Panc1 (cell line): ENCODE measurements at regions not wholly inside any gene's neighbourhood (a gene's known extent, or its start where the extent isn't known, plus 50 kb on each side); places are given as distances from the start of the nearest gene placed in this dataset.

ENCODE experiments used
- ATAC-seq: fragments of 200-7000 bp; cut with Tn5 transposase; 2 replicates; pipeline ENCODE4 v1.9.1; 2020; ENCODE audit warnings: mild to moderate bottlenecking, moderate library complexity
- BruUV-seq: library from RNA; stranded (reverse); fragments of 400-500 nt; replicated peaks from 2 replicates; lab custom pipeline; 2021; lab: Mats Ljungman, UMichigan
- CTCF ChIA-PET: fragments of 300-600 bp; sonication (Branson Sonifier 250); formaldehyde crosslinking; loops from one replicate; lab custom pipeline; 2022; ENCODE audit warnings: antibody characterized with exemption; lab: Charles Lee
- POLR2A ChIA-PET: fragments of 300-600 bp; sonication (Branson Sonifier 250); formaldehyde crosslinking; loops from one replicate; lab custom pipeline; 2022; ENCODE audit warnings: antibody characterized with exemption; lab: Charles Lee
- DNase-seq: peaks from one replicate; pipeline ENCODE4 v3.0.0-alpha.2; 2010; ENCODE audit warnings: low read depth, low spot score
- H3K27ac ChIP-seq: 2 replicates; pipeline ENCODE4 v1.5.1; 2011; ENCODE audit warnings: mild to moderate bottlenecking, low read length, inconsistent platforms
- H3K27me3 ChIP-seq: fragments of 200-500 bp; sonication (Bioruptor generic); 2 replicates; pipeline ENCODE4 v1.6.0; 2014; ENCODE audit warnings: low read length, inconsistent platforms; ENCODE audit not compliant: control insufficient read depth, insufficient read depth
- H3K36me3 ChIP-seq: fragments of 200-500 bp; sonication (Bioruptor generic); 2 replicates; pipeline ENCODE4 v1.5.1; 2014; ENCODE audit warnings: inconsistent platforms, mild to moderate bottlenecking, low read length, moderate library complexity; ENCODE audit not compliant: control insufficient read depth, insufficient read depth
- H3K4me1 ChIP-seq: 2 replicates; pipeline ENCODE4 v1.5.1; 2011; ENCODE audit warnings: inconsistent platforms, mild to moderate bottlenecking, low read length, moderate library complexity; ENCODE audit not compliant: control insufficient read depth, insufficient read depth
- H3K4me3 ChIP-seq, 2 experiments: 2 replicates each; pipeline ENCODE4 v1.5.1; 2011 to 2012; ENCODE audit warnings: low read depth in 2 of 2, low read length in 2 of 2, mild to moderate bottlenecking in 2 of 2, inconsistent platforms in 1 of 2, moderate library complexity in 1 of 2
- H3K9me3 ChIP-seq: fragments of 200-500 bp; sonication (Bioruptor generic); 2 replicates; pipeline ENCODE4 v1.5.1; 2014; ENCODE audit warnings: low read depth, mild to moderate bottlenecking, inconsistent platforms, low read length, moderate library complexity; ENCODE audit not compliant: control insufficient read depth, insufficient read depth
- POLR2AphosphoS5 ChIP-seq: IDR thresholded peaks from 2 replicates; pipeline ENCODE4 v1.6.1; 2012; ENCODE audit warnings: mild to moderate bottlenecking, low read depth, low read length, moderate library complexity
- SIN3A ChIP-seq: IDR thresholded peaks from 2 replicates; pipeline ENCODE4 v1.6.1; 2012; ENCODE audit warnings: low read depth, mild to moderate bottlenecking, low read length, moderate library complexity, borderline replicate concordance; ENCODE audit not compliant: insufficient read depth
- TCF7L2 ChIP-seq: IDR thresholded peaks from 2 replicates; pipeline ENCODE4 v1.6.1; 2011; ENCODE audit warnings: mild to moderate bottlenecking, low read depth, low read length, inconsistent platforms
- in situ Hi-C: cut with HindIII; loops from 2 replicates; pipeline ENCODE4 v1.10.0; 2016; ENCODE audit warnings: low sequenced_read_pairs, low pct_unique_long_range_greater_than_20kb
- intact Hi-C: fragments of 100-400 bp; cut with micrococcal nuclease; formaldehyde crosslinking; loops from one replicate; pipeline ENCODE4 v1.10.0; 2022; ENCODE audit not compliant: unreplicated experiment
- TF ChIP-seq, protein P1 (sequence below), 2 experiments: IDR thresholded peaks; 2 replicates each; pipeline ENCODE4 v1.6.1; 2011 to 2012; ENCODE audit warnings: low read depth in 2 of 2, control low read depth in 1 of 2, low read length in 1 of 2, mild to moderate bottlenecking in 1 of 2, moderate library complexity in 1 of 2; ENCODE audit not compliant: insufficient read depth in 1 of 2
- TF ChIP-seq, protein P2 (sequence below): fragments of 450-650 bp; IDR thresholded peaks from 2 replicates; pipeline ENCODE4 v1.5.1; 2017; ENCODE audit warnings: mild to moderate bottlenecking

DNA sequence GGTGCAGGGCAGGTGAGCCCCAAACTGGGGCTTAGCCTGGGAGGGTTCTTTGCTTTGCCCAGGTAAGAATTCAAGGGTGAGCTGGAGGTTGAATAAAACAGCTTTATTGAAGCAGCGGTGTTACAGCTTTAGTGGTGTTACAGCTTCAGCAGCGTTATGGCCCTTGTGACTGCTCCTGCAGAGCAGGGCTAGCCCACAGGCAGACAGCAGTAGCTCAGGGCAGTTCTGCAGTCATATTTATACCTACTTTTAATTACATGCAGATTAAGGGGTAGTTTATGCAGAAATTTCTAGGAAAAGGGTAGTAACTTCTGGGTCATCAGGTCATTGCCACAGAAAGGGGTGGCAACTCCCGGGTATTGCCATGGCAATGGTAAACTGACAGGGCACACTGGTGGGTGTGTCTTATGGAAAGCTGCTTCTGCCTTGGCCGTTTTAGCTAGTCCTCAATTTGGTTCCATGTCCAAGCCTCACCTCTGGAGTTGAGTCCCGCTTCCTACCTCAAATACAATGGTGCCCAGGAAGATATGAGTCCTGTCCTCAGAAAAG, 78.2 kb downstream of the THNSL2 start:
- H3K4me3 ChIP-seq, result no peak overlapping the region
- ChIA-PET POLR2A (no interaction called here), CTCF (no interaction called here)
- H3K4me1 ChIP-seq, result no peaks in the 10 kb centered on the region
- in situ Hi-C loops (no loop called here), intact Hi-C loops (no loop called here)
- no peak for ATAC-seq
- no peak overlapping the region for H3K27ac ChIP-seq
- TF ChIP-seq, protein P1, sequence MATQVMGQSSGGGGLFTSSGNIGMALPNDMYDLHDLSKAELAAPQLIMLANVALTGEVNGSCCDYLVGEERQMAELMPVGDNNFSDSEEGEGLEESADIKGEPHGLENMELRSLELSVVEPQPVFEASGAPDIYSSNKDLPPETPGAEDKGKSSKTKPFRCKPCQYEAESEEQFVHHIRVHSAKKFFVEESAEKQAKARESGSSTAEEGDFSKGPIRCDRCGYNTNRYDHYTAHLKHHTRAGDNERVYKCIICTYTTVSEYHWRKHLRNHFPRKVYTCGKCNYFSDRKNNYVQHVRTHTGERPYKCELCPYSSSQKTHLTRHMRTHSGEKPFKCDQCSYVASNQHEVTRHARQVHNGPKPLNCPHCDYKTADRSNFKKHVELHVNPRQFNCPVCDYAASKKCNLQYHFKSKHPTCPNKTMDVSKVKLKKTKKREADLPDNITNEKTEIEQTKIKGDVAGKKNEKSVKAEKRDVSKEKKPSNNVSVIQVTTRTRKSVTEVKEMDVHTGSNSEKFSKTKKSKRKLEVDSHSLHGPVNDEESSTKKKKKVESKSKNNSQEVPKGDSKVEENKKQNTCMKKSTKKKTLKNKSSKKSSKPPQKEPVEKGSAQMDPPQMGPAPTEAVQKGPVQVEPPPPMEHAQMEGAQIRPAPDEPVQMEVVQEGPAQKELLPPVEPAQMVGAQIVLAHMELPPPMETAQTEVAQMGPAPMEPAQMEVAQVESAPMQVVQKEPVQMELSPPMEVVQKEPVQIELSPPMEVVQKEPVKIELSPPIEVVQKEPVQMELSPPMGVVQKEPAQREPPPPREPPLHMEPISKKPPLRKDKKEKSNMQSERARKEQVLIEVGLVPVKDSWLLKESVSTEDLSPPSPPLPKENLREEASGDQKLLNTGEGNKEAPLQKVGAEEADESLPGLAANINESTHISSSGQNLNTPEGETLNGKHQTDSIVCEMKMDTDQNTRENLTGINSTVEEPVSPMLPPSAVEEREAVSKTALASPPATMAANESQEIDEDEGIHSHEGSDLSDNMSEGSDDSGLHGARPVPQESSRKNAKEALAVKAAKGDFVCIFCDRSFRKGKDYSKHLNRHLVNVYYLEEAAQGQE (IDR thresholded peaks at IDR 0.05; ENCODE audit: insufficient read depth in 1 of 2, low read depth in 2 of 2, low read length in 1 of 2), result no peak
- TF ChIP-seq TCF7L2, result no peak
- no peak for TF ChIP-seq SIN3A
- no peak for TF ChIP-seq POLR2AphosphoS5
- TF ChIP-seq, protein P2, sequence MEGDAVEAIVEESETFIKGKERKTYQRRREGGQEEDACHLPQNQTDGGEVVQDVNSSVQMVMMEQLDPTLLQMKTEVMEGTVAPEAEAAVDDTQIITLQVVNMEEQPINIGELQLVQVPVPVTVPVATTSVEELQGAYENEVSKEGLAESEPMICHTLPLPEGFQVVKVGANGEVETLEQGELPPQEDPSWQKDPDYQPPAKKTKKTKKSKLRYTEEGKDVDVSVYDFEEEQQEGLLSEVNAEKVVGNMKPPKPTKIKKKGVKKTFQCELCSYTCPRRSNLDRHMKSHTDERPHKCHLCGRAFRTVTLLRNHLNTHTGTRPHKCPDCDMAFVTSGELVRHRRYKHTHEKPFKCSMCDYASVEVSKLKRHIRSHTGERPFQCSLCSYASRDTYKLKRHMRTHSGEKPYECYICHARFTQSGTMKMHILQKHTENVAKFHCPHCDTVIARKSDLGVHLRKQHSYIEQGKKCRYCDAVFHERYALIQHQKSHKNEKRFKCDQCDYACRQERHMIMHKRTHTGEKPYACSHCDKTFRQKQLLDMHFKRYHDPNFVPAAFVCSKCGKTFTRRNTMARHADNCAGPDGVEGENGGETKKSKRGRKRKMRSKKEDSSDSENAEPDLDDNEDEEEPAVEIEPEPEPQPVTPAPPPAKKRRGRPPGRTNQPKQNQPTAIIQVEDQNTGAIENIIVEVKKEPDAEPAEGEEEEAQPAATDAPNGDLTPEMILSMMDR, result no peak
- no peaks in the 10 kb centered on the region for H3K9me3 ChIP-seq
- no peaks in the 10 kb centered on the region for H3K36me3 ChIP-seq
- peaks cover 8% of the 10 kb centered on the region; the same call in 1 of the 2 replicates for H3K27me3 ChIP-seq
- no TSS peak for BruUV-seq
- DNase-seq, result no peak

DNA sequence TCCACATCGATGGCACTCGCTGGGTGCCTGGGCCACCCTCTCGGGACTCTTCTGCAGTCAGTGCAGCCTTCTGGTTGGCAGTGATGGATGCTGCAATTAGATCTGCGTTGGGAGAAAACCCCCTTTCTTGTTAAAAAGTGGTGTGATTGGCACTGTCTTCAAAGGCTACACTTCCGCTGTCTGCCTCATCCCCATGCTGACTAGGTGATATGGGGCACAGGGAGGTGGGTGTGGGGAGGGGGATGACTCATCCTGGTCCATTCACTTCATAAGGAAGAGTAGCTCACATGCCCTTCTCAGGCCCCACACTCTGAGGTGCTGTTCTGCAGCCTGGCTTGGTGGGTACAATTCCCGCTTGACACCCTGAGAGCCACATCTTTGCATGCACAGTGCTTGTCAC, 77.4 kb downstream of the THNSL2 start:
- ChIA-PET CTCF (no interaction called here), POLR2A (no interaction called here)
- no peak for ATAC-seq
- TF ChIP-seq, protein P2, result no peak
- no peak for TF ChIP-seq SIN3A
- TF ChIP-seq POLR2AphosphoS5, result no peak
- TF ChIP-seq TCF7L2, result no peak
- TF ChIP-seq, protein P1 (IDR thresholded peaks at IDR 0.05; ENCODE audit: insufficient read depth in 1 of 2, low read depth in 2 of 2, low read length in 1 of 2), result no peak
- in situ Hi-C loops, result no loop called here
- Histone ChIP-seq H3K4me3 (no peak overlapping the region), H3K4me1 (no peaks in the 10 kb centered on the region), H3K27ac (no peak overlapping the region), H3K36me3 (no peaks in the 10 kb centered on the region), H3K9me3 (no peaks in the 10 kb centered on the region), H3K27me3 (peaks cover 8% of the 10 kb centered on the region; the same call in 1 of the 2 replicates)
- no TSS peak for BruUV-seq
- intact Hi-C loops, result loop anchor here (2.0 kb wide), 1 partner anchor 61 kb away; no protein-coding TSS in a partner anchor
- DNase-seq, result no peak
